Ishikawa (cell line): ENCODE measurements at regions not wholly inside any gene's neighbourhood (a gene's known extent, or its start where the extent isn't known, plus 50 kb on each side); places are given as distances from the start of the nearest gene placed in this dataset.

Experiments used
- CEBPB ChIP-seq: IDR thresholded peaks from 2 replicates; pipeline ENCODE4 v1.6.1; 2012
- CREB1 ChIP-seq: IDR thresholded peaks from 2 replicates; pipeline ENCODE4 v1.6.1; 2012; ENCODE audit warnings: low read depth
- EP300 ChIP-seq: IDR thresholded peaks from 2 replicates; pipeline ENCODE4 v1.6.1; 2012; ENCODE audit warnings: borderline replicate concordance
- MAX ChIP-seq: IDR thresholded peaks from 2 replicates; pipeline ENCODE4 v1.6.1; 2012
- NFIC ChIP-seq: IDR thresholded peaks from 2 replicates; pipeline ENCODE4 v1.6.1; 2012
- RAD21 ChIP-seq: IDR thresholded peaks from 2 replicates; pipeline ENCODE4 v1.6.1; 2012; ENCODE audit warnings: low read depth
- REST ChIP-seq: IDR thresholded peaks from 2 replicates; pipeline ENCODE4 v1.6.1; 2012; ENCODE audit warnings: low read depth, mild to moderate bottlenecking
- TAF1 ChIP-seq: IDR thresholded peaks from 2 replicates; pipeline ENCODE4 v1.6.1; 2012; ENCODE audit warnings: low read depth, mild to moderate bottlenecking
- TCF12 ChIP-seq: IDR thresholded peaks from 2 replicates; pipeline ENCODE4 v1.6.1; 2012; ENCODE audit warnings: low read depth
- TEAD4 ChIP-seq: IDR thresholded peaks from 2 replicates; pipeline ENCODE4 v1.6.1; 2012
- USF1 ChIP-seq: IDR thresholded peaks from 2 replicates; pipeline ENCODE4 v1.6.1; 2012
- YY1 ChIP-seq: IDR thresholded peaks from 2 replicates; pipeline ENCODE4 v1.6.1; 2012; ENCODE audit warnings: low read depth
- ZBTB7A ChIP-seq: IDR thresholded peaks from 2 replicates; pipeline ENCODE4 v1.6.1; 2012; ENCODE audit warnings: low read depth

- TF ChIP-seq USF1 (no peak), REST (no peak), CEBPB (no peak), RAD21 (no peak), YY1 (no peak), TCF12 (no peak), EP300 (no peak), MAX (no peak), TAF1 (no peak), CREB1 (no peak), ZBTB7A (no peak), TEAD4 (no peak), NFIC (no peak)
These were observed 1105.4 kb downstream of the TUSC7 start for GRCh38 chr3:117814975-117815374.
